NCI-H1436 treated with DMSO at 0.1 percent for 48 hours (cell line): ENCODE measurements at regions not wholly inside any gene's neighbourhood (a gene's known extent, or its start where the extent isn't known, plus 50 kb on each side); places are given as distances from the start of the nearest gene placed in this dataset.
"Not testable (repeated sequence)": the region's sequence is repeated elsewhere in the genome, so short reads cannot be mapped to it uniquely, and the experiment has no call there.

Source experiments
- DNase-seq: peaks from one replicate; lab custom pipeline; 2025; lab: John Stamatoyannopoulos, UW

- DNase-seq: no peak
These were observed 99.6 kb upstream of the FRMD4B start for GRCh38 chr3:69485489-69485888.

DNA sequence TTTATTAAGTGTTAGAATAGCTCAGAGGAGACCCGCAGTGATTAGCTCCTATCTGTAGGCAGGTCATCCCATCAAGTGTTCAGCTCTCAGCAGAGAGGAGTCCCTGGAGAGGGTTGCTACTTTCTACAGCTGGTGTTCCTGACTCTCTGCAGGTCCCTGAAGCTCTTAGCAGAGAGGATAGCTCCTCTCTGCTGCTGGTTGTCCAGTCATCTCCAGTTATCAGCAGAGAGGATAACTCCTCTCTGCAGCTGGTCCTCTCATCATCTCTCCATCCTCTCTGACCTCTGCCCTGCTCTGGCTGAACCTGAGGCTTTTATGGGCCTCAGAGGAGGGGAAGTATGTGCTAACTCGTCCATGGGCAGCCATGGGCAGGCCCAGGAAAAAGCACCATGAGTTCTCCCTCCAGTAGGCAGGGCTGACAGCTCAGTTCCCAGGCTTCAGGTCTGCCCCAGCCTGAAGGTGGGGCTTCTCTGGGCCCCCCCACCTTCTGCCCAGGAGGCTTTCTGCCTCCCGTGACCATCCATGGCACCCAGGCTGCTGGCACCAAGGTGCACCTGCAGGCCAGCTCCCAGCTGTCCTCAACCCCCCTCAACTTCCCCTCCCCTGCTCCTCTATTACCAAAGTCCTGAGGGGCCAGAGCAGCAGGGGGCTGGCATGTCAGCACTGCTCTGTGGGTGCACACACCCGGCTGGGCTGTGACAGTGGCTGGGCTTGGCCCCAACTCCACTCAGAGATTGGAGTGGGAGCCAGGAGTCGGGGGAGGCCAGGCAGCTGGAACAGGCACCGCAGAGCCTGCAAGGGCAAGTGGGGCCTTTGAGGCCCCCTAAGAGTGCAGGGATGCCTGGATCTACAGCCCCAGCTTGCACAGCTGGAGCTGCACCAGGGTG, 98.9 kb upstream of the FRMD4B start:
- DNase-seq: no peak

DNA sequence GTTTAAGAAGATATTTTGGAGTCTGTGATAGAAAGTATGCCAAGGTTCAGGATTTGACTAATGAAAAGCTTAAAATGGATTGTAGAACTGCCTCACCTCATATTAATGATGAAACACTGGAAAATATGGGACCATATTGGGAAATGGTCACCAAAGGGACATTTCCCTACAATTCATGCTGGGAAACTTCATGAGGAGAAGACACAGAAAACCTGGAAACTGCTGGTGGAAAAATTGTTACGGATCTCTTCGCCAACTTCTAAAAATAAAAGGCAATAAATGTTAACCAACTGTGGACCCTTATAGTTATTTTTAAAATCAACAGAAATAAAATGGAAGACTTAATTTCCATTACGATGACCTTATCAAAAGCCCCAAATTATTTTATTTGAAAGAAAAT, 97.6 kb upstream of the FRMD4B start:
- DNase-seq: no peak

DNA sequence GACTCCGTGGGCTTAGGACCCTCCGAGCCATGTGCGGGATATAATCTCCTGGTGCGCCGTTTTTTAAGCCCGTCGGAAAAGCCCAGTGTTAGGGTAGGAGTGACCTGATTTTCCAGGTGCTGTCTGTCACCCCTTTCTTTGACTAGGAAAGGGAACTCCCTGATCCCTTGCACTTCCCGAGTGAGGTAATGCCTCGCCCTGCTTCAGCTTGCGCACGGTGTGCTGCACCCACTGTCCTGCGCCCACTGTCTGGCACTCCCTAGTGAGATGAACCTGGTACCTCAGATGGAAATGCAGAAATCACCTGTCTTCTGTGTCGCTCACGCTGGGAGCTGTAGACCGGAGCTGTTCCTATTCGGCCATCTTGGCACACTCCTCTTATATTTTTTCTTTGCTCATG, 95.1 kb upstream of the FRMD4B start:
- not testable (repeated sequence) for DNase-seq

- DNase-seq: no peak
These were observed 88.3 kb upstream of the FRMD4B start for GRCh38 chr3:69474186-69474585.

- no peak for DNase-seq
These were observed 86.2 kb upstream of the FRMD4B start for GRCh38 chr3:69472093-69472492.

GRCh38 chr3:69463531-69463930, 77.6 kb upstream of the FRMD4B start:
- no peak for DNase-seq

DNA sequence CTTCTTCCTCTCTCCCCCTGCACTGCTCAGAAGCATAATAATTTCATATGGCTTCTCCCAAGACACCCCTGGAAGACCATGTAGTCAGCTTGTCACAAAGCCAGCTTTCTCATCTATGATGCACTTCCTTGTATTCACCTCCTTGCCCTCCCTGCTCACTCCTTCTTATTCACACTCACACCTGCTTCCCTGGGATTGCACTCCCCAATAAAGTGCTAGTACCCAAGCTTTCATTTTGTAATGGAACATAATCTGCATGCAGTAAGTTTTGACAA, 76.9 kb upstream of the FRMD4B start:
- DNase-seq: no peak

DNA sequence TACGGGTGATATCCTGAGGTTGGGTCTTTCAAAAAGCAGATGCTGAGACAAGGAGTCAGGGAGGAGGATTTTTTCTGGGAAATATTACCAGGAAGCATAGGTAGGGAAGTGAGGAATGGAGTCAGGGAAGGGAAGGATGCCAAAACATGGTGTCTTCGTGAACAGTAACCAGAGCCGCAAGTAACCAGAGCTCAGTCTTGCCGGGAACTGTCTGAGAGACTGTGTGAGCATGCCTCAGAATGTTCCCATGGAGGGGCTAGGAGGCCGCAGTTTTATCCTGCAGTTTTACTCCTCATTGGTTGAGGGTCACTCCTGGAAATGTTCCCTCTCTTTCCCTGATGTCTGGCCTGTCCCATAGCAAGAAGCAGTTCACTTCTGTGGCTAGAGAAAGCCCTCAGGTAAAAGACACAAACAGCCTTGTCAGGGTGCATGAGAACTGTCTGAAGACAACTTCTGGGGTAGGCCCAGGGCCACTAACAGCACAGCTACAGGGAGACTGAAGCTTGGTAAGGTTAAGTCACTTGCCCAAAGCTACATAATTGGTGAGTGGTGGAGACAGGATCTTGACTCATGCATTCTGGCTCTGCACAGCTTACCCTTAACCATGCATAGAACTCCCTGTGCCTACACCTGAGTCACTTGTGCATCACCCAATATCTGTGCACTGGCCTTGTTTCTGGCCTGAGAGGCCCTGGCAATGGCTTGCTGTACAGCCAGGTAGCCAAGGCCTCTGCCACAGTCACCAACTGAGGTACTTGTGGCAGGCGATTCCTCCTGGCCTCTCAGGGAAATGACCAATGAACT, 76.3 kb upstream of the FRMD4B start:
- DNase-seq: no peak

- no peak for DNase-seq
These were observed 74.1 kb upstream of the FRMD4B start for GRCh38 chr3:69460034-69460433.

DNA sequence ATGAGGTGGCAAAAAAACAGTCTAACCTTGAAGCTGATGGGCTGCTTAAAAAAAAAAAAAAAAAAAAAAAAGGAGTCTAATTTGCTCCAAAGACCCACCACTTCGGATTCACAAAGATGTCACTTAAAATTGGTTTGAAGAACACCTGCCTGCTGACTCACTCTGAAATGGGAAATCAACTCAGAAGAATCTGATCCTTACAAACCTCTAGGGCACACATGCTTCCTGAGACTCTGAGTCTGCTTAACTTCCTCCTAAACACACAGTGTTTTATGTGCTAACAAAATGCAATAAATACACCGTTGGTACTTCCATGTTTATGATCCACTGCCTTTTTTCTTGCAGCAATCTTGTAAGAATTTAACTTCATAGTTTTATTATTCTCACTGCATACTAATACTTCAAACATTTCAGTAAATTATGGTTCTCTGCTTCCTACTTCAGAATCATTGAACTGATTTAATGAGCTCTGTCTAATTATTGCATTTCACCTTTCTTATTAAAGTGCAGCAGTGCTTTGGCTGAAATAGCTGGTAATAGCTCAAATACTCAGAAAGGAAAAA, 73.0 kb upstream of the FRMD4B start:
- DNase-seq: no peak

DNA sequence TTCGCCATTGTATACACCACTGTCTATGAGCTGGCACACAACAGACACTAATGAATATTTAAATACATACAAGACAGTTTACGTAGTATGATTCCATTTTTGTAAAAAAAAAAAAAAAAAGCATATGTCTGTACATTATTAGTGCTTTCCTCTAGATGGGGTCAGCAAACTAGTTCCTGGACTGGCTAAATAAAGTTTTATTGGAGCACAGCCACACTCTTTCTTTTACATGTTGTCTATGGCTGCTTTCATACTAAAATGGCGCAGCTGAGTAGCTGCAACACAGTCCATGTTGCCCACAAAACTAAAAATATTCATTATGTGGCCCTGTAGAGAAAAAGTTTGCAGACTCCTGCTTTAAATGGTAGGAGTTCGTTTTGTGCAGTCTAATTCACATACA, 70.7 kb upstream of the FRMD4B start:
- no peak for DNase-seq

GRCh38 chr3:69454204-69454787, 68.4 kb upstream of the FRMD4B start:
- no peak for DNase-seq

GRCh38 chr3:69452295-69452694, 66.4 kb upstream of the FRMD4B start:
- no peak for DNase-seq

DNA sequence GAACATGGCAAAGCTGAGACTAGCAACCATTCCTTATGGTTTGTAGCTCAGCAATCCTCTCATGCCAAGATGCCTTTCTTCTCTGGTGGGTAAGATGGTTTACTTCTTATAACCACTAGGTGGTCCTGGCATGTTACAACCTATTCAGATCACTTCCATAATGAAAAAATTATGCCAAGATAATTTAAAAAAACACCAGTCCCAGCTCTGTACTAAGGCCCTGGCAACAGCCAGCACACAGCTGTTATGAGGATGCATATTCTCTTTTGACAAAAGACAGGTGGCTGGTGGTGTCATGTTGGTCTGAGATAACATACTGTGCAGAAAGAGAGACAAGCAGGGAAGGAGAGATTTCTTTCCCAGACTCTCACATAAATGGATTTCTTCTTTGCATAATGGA, 65.7 kb upstream of the FRMD4B start:
- DNase-seq: no peak

DNA sequence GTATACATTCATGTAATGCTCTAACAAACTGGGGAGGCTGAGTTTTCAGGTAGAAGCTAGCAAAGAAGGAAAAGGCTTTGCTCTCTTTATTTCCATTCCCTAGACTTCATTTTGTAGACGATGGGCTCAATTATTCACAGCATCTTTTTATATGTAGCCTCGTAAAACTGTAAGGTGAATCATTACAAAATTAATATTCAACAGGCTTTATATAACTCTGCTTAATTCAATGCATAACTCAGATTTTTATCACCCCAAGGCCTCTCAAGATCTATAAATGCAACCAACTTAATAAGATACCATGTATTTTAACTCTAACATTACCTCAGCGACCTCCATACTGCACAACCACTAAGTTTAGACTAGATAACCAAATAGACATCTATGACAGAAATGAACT, 63.0 kb upstream of the FRMD4B start:
- no peak for DNase-seq

DNA sequence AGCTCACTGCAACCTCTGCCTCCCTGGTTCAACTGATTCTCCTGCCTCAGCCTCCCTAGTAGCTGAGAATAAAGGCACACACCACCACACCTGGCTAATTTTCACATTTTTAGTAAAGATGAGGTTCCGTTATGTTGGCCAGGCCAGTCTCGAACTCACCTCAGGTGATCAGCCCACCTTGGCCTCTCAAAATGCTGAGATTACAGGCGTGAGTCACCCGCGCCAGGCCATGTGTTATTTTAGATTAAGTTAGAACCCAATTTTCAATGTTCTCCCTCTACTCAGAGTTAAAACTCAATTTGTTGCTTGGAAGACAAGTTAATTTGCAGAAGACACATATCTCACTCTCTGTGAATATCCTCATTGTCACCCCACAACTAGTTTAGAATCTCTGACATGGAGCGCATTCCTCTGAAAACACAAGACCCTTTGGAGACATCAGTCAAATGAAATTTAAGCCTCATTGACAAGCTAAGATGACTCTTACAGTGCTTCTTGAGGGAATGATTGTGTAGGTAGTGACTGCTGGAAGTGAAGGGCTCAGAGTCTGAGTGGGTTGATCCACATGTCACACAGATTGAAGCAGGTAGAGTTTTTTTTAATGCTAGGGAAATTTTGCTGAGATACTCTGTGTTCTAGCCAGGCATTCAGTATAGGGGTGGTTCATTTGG, 60.6 kb upstream of the FRMD4B start:
- DNase-seq: no peak

DNA sequence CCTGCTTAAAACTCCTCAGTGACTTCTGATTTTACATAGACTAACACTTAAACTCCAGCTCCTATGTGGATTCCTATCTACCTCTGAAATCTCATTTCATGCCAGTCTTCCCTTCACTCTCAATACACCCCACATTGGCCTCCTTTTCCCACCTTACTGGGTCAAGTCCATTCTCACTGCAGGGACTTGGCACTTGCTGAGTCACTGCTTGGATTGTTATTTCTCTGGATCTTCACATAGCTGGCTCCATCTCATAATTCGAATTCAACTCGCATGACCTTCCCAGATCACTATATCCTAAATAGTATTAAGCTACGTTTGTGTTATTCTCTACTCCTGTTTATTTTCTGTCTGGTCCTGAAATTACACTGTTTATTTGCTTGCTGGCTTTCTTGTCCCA, 59.6 kb upstream of the FRMD4B start:
- DNase-seq: no peak

- DNase-seq: no peak
These were observed 59.1 kb upstream of the FRMD4B start for GRCh38 chr3:69445024-69445423.

DNA sequence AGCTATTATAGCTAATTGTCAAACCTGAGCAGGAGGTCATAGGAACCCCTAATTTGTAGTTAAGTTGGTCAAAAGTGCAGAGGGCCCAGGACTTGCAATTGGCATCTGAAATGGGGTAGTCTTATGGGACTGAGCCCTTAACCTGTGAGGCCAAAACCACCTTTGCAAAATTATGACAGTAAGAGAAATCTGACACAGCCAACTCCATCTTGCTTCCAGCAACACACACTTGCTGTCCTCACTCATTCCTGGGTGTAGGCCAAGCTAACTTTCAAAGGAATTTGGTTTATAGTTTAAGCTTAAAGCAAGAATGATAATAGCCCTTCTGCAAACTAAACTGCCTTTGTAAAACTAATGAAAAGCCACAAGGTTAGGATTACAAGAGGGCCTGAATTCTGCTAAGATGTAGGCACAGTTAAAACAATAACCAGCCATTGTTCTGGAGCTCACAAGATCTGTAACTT, 57.6 kb upstream of the FRMD4B start:
- DNase-seq: no peak

DNA sequence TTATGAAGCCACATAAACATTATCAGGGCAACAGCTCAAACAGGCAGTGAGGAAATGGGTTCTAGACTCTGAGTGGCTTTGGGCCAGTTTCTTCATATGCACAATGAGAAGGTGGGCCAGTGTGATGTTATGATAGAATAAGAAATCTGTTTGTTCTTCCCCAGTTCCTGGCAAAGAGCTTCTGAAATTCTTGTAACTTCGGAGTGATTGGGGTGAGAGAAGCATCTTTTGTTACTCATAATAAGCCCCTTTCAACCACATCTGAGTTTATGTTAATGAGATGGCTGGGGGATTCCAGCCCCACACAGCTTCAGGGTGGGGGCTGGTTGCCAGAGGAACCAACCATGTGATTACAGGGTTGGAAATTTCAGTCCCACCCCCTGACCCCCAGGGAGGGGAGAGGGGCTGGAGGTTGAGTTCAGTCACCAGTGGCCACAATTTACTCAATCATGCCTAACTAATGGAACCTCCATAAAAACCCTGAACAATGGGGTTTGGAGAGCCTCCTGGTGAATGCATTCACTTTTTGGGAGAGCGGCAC, 57.0 kb upstream of the FRMD4B start:
- no peak for DNase-seq

GRCh38 chr3:69441732-69442131, 55.8 kb upstream of the FRMD4B start:
- DNase-seq: no peak
